C4-2B (cell line): ENCODE measurements at regions not wholly inside any gene's neighbourhood (a gene's known extent, or its start where the extent isn't known, plus 50 kb on each side); places are given as distances from the start of the nearest gene placed in this dataset.

Source experiments
- CTCF ChIP-seq: fragments of 450-650 bp; conservative IDR thresholded peaks from 2 replicates; pipeline ENCODE4 v1.5.1; 2017; ENCODE audit warnings: mild to moderate bottlenecking
- ZFX ChIP-seq: fragments of 450-650 bp; IDR thresholded peaks from 2 replicates; pipeline ENCODE4 v1.6.1; 2017

DNA sequence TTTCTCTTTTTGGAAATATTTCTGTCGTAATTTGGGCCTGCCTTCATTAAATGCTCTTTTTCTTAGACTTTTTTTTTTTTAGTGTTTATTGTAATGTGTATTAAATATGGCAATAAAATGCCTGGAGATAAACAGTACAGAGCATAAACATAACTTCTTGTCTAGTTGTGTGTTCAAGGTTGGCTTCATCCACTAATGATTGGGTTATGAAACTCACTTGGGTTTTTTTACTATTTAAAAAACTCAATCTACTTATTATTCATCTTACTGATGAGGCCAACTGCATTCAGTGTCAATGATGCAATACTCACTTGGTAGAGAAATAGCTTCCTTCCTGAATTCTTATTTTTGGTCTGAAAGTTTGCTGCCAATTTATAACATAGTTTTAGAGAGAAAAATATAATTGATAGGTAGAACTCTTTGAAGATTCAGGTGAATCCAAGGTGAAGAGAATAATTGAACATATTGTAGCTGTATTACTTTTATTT, 144.2 kb upstream of the NABP1 start:
- TF ChIP-seq CTCF: no peak
- no peak for TF ChIP-seq ZFX
